Panc1 (cell line): ENCODE measurements at regions not wholly inside any gene's neighbourhood (a gene's known extent, or its start where the extent isn't known, plus 50 kb on each side); places are given as distances from the start of the nearest gene placed in this dataset.
A peak's percentile ranks its signal among the peaks of the same experiment; 100 is the strongest.

Experiments
- ATAC-seq: fragments of 200-7000 bp; cut with Tn5 transposase; 2 replicates; pipeline ENCODE4 v1.9.1; 2020; ENCODE audit warnings: mild to moderate bottlenecking, moderate library complexity
- BruUV-seq: library from RNA; stranded (reverse); fragments of 400-500 nt; replicated peaks from 2 replicates; lab custom pipeline; 2021; lab: Mats Ljungman, UMichigan
- CTCF ChIA-PET: fragments of 300-600 bp; sonication (Branson Sonifier 250); formaldehyde crosslinking; loops from one replicate; lab custom pipeline; 2022; ENCODE audit warnings: antibody characterized with exemption; lab: Charles Lee
- POLR2A ChIA-PET: fragments of 300-600 bp; sonication (Branson Sonifier 250); formaldehyde crosslinking; loops from one replicate; lab custom pipeline; 2022; ENCODE audit warnings: antibody characterized with exemption; lab: Charles Lee
- DNase-seq: peaks from one replicate; pipeline ENCODE4 v3.0.0-alpha.2; 2010; ENCODE audit warnings: low read depth, low spot score
- H3K27ac ChIP-seq: 2 replicates; pipeline ENCODE4 v1.5.1; 2011; ENCODE audit warnings: mild to moderate bottlenecking, low read length, inconsistent platforms
- H3K27me3 ChIP-seq: fragments of 200-500 bp; sonication (Bioruptor generic); 2 replicates; pipeline ENCODE4 v1.6.0; 2014; ENCODE audit warnings: low read length, inconsistent platforms; ENCODE audit not compliant: control insufficient read depth, insufficient read depth
- H3K36me3 ChIP-seq: fragments of 200-500 bp; sonication (Bioruptor generic); 2 replicates; pipeline ENCODE4 v1.5.1; 2014; ENCODE audit warnings: inconsistent platforms, mild to moderate bottlenecking, low read length, moderate library complexity; ENCODE audit not compliant: control insufficient read depth, insufficient read depth
- H3K4me1 ChIP-seq: 2 replicates; pipeline ENCODE4 v1.5.1; 2011; ENCODE audit warnings: inconsistent platforms, mild to moderate bottlenecking, low read length, moderate library complexity; ENCODE audit not compliant: control insufficient read depth, insufficient read depth
- H3K4me3 ChIP-seq, 2 experiments: 2 replicates each; pipeline ENCODE4 v1.5.1; 2011 to 2012; ENCODE audit warnings: low read depth in 2 of 2, low read length in 2 of 2, mild to moderate bottlenecking in 2 of 2, inconsistent platforms in 1 of 2, moderate library complexity in 1 of 2
- H3K9me3 ChIP-seq: fragments of 200-500 bp; sonication (Bioruptor generic); 2 replicates; pipeline ENCODE4 v1.5.1; 2014; ENCODE audit warnings: low read depth, mild to moderate bottlenecking, inconsistent platforms, low read length, moderate library complexity; ENCODE audit not compliant: control insufficient read depth, insufficient read depth
- POLR2AphosphoS5 ChIP-seq: IDR thresholded peaks from 2 replicates; pipeline ENCODE4 v1.6.1; 2012; ENCODE audit warnings: mild to moderate bottlenecking, low read depth, low read length, moderate library complexity
- SIN3A ChIP-seq: IDR thresholded peaks from 2 replicates; pipeline ENCODE4 v1.6.1; 2012; ENCODE audit warnings: low read depth, mild to moderate bottlenecking, low read length, moderate library complexity, borderline replicate concordance; ENCODE audit not compliant: insufficient read depth
- TCF7L2 ChIP-seq: IDR thresholded peaks from 2 replicates; pipeline ENCODE4 v1.6.1; 2011; ENCODE audit warnings: mild to moderate bottlenecking, low read depth, low read length, inconsistent platforms
- in situ Hi-C: cut with HindIII; loops from 2 replicates; pipeline ENCODE4 v1.10.0; 2016; ENCODE audit warnings: low sequenced_read_pairs, low pct_unique_long_range_greater_than_20kb
- intact Hi-C: fragments of 100-400 bp; cut with micrococcal nuclease; formaldehyde crosslinking; loops from one replicate; pipeline ENCODE4 v1.10.0; 2022; ENCODE audit not compliant: unreplicated experiment
- TF ChIP-seq, protein P1 (sequence below): fragments of 450-650 bp; IDR thresholded peaks from 2 replicates; pipeline ENCODE4 v1.5.1; 2017; ENCODE audit warnings: mild to moderate bottlenecking
- TF ChIP-seq, protein P2 (sequence below), 2 experiments: IDR thresholded peaks; 2 replicates each; pipeline ENCODE4 v1.6.1; 2011 to 2012; ENCODE audit warnings: low read depth in 2 of 2, control low read depth in 1 of 2, low read length in 1 of 2, mild to moderate bottlenecking in 1 of 2, moderate library complexity in 1 of 2; ENCODE audit not compliant: insufficient read depth in 1 of 2

- no peak for TF ChIP-seq TCF7L2
- POLR2A ChIA-PET: no interaction called here
- H3K9me3 ChIP-seq: no peaks in the 10 kb centered on the region
- CTCF ChIA-PET: no interaction called here
- H3K4me3 ChIP-seq: no peak overlapping the region
- in situ Hi-C loops: no loop called here
- H3K27me3 ChIP-seq: no peaks in the 10 kb centered on the region
- intact Hi-C loops: no loop called here
- BruUV-seq: no TSS peak
- DNase-seq (no peak), ATAC-seq (no peak)
- H3K4me1 ChIP-seq: no peaks in the 10 kb centered on the region
- no peak overlapping the region for H3K27ac ChIP-seq
- no peaks in the 10 kb centered on the region for H3K36me3 ChIP-seq
Measured at GRCh38 chr4:29948858-29949257, 771.3 kb upstream of the PCDH7 start.

DNA sequence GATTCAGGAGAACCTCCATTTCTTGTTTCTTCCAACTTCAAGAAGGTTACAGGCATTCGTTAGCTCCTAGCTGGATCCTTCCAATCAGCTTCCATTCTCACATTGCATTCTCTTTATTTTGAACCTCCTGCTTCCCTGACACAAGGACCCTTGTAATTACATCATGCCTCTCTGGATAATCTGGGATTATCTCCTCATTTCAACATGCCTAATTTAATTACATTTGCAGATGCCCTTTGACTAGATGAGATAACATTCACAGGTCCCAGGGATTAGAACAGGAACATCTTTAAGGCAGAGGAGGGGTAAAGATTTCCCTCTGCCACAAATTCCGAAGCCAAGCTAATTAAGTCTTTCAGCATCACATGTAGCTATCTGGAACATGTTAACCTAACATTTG is 753.8 kb upstream of the PCDH7 start:
- CTCF ChIA-PET: no interaction called here
- POLR2A ChIA-PET: no interaction called here
- H3K27ac ChIP-seq: no peak overlapping the region
- intact Hi-C loops (no loop called here), in situ Hi-C loops (no loop called here)
- H3K4me3 ChIP-seq: no peak overlapping the region
- no peaks in the 10 kb centered on the region for H3K9me3 ChIP-seq
- TF ChIP-seq, protein P1, sequence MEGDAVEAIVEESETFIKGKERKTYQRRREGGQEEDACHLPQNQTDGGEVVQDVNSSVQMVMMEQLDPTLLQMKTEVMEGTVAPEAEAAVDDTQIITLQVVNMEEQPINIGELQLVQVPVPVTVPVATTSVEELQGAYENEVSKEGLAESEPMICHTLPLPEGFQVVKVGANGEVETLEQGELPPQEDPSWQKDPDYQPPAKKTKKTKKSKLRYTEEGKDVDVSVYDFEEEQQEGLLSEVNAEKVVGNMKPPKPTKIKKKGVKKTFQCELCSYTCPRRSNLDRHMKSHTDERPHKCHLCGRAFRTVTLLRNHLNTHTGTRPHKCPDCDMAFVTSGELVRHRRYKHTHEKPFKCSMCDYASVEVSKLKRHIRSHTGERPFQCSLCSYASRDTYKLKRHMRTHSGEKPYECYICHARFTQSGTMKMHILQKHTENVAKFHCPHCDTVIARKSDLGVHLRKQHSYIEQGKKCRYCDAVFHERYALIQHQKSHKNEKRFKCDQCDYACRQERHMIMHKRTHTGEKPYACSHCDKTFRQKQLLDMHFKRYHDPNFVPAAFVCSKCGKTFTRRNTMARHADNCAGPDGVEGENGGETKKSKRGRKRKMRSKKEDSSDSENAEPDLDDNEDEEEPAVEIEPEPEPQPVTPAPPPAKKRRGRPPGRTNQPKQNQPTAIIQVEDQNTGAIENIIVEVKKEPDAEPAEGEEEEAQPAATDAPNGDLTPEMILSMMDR: no peak
- TF ChIP-seq, protein P2, sequence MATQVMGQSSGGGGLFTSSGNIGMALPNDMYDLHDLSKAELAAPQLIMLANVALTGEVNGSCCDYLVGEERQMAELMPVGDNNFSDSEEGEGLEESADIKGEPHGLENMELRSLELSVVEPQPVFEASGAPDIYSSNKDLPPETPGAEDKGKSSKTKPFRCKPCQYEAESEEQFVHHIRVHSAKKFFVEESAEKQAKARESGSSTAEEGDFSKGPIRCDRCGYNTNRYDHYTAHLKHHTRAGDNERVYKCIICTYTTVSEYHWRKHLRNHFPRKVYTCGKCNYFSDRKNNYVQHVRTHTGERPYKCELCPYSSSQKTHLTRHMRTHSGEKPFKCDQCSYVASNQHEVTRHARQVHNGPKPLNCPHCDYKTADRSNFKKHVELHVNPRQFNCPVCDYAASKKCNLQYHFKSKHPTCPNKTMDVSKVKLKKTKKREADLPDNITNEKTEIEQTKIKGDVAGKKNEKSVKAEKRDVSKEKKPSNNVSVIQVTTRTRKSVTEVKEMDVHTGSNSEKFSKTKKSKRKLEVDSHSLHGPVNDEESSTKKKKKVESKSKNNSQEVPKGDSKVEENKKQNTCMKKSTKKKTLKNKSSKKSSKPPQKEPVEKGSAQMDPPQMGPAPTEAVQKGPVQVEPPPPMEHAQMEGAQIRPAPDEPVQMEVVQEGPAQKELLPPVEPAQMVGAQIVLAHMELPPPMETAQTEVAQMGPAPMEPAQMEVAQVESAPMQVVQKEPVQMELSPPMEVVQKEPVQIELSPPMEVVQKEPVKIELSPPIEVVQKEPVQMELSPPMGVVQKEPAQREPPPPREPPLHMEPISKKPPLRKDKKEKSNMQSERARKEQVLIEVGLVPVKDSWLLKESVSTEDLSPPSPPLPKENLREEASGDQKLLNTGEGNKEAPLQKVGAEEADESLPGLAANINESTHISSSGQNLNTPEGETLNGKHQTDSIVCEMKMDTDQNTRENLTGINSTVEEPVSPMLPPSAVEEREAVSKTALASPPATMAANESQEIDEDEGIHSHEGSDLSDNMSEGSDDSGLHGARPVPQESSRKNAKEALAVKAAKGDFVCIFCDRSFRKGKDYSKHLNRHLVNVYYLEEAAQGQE (IDR thresholded peaks at IDR 0.05; ENCODE audit: insufficient read depth in 1 of 2, low read depth in 2 of 2, low read length in 1 of 2): no peak
- TF ChIP-seq POLR2AphosphoS5 (no peak), TCF7L2 (no peak), SIN3A (no peak)
- H3K36me3 ChIP-seq: no peaks in the 10 kb centered on the region
- BruUV-seq: no TSS peak
- no peaks in the 10 kb centered on the region for H3K4me1 ChIP-seq
- DNase-seq (no peak), ATAC-seq (no peak)
- H3K27me3 ChIP-seq: no peaks in the 10 kb centered on the region

GRCh38 chr4:29970626-29971025 is 749.5 kb upstream of the PCDH7 start:
- H3K9me3 ChIP-seq: no peaks in the 10 kb centered on the region
- ChIA-PET POLR2A (no interaction called here), CTCF (no interaction called here)
- H3K4me1 ChIP-seq: no peaks in the 10 kb centered on the region
- DNase-seq (no peak), ATAC-seq (no peak)
- in situ Hi-C loops: no loop called here
- no peak overlapping the region for H3K27ac ChIP-seq
- intact Hi-C loops: no loop called here
- no peaks in the 10 kb centered on the region for H3K36me3 ChIP-seq
- no TSS peak for BruUV-seq
- no peak overlapping the region for H3K4me3 ChIP-seq
- H3K27me3 ChIP-seq: no peaks in the 10 kb centered on the region
- TF ChIP-seq, protein P2 (IDR thresholded peaks at IDR 0.05; ENCODE audit: insufficient read depth in 1 of 2, low read depth in 2 of 2, low read length in 1 of 2): no peak
- TF ChIP-seq, protein P1: peak; percentile 58
